AG10803 (cell line): ENCODE measurements at regions not wholly inside any gene's neighbourhood (a gene's known extent, or its start where the extent isn't known, plus 50 kb on each side); places are given as distances from the start of the nearest gene placed in this dataset.

Experiments
- DNase-seq: peaks from one replicate; pipeline ENCODE4 v3.0.0; 2010; ENCODE audit warnings: low read depth
- H3K4me3 ChIP-seq: 2 replicates; pipeline ENCODE4 v1.5.1; 2011; ENCODE audit warnings: mild to moderate bottlenecking, low read length, control low read depth
- CTCF ChIP-seq: conservative IDR thresholded peaks from 2 replicates; pipeline ENCODE4 v1.5.1; 2011; ENCODE audit warnings: mild to moderate bottlenecking, low read length, control low read depth, inconsistent platforms

- no peak overlapping the region for H3K4me3 ChIP-seq
- no peak for DNase-seq
- no peak for TF ChIP-seq CTCF
These were observed 1290.9 kb downstream of the PCDH18 start for GRCh38 chr4:136241221-136241986.

GRCh38 chr4:136227315-136227714 is 1305.0 kb downstream of the PCDH18 start:
- DNase-seq = no peak
- no peak for TF ChIP-seq CTCF
- no peak overlapping the region for H3K4me3 ChIP-seq

GRCh38 chr4:136219592-136220125 is 1312.6 kb downstream of the PCDH18 start:
- no peak for DNase-seq
- no peak overlapping the region for H3K4me3 ChIP-seq
- no peak for TF ChIP-seq CTCF

DNA sequence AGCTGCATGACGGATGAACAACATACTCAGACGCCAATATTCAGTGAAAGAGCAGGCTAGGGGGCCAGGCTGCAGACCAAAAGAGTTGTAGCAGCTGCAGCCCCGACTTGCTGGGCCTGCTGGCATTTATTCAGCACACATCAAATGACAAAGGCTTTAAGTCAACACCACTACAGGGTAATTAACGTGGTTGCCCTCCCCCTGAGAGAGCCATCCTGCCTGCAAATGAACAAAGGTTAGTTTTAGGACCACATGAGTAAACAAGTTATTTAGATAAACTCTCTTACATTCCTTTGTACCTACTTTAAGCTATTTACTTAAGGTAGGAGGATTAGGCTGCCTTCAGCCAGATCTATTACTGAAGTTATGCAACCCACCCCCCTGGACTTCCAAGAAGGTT is 1329.1 kb downstream of the PCDH18 start:
- no peak for TF ChIP-seq CTCF
- no peak for DNase-seq
- H3K4me3 ChIP-seq = no peak overlapping the region

GRCh38 chr4:136198358-136198757 is 1333.9 kb downstream of the PCDH18 start:
- no peak for TF ChIP-seq CTCF
- no peak for DNase-seq
- no peak overlapping the region for H3K4me3 ChIP-seq

DNA sequence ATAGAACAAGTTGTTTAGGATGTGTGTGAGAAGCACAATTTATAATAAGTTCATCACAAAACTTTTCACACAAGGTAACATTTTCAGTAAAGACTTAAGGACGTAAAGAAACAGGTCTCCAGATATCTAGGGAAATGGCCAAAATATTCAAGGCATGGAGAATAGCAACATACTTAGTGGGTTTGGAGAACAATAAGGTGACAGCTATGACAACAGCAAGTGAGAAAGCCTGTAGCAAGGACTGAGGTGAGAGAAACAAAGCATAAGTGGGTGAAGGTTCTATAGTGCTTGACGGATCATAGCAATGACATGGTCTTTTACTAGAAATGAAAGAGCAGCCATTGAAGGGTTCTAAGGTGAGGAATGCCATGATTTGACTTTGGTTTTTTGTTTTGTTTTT is 1337.3 kb downstream of the PCDH18 start:
- DNase-seq = no peak
- TF ChIP-seq CTCF = no peak
- no peak overlapping the region for H3K4me3 ChIP-seq

GRCh38 chr4:136186650-136187049 is 1345.6 kb downstream of the PCDH18 start:
- no peak overlapping the region for H3K4me3 ChIP-seq
- TF ChIP-seq CTCF = no peak
- no peak for DNase-seq
